ENCODE measurements at regions not wholly inside any gene's neighbourhood (a gene's known extent, or its start where the extent isn't known, plus 50 kb on each side); places are given as distances from the start of the nearest gene placed in this dataset.

GRCh38 chr5:12707560-12707959, 803.3 kb upstream of the CTNND2 start:
- H3K27me3 ChIP-seq, result no peaks in the 10 kb centered on the region
- intact Hi-C loops (cut with DNase I), result no loop called here

DNA sequence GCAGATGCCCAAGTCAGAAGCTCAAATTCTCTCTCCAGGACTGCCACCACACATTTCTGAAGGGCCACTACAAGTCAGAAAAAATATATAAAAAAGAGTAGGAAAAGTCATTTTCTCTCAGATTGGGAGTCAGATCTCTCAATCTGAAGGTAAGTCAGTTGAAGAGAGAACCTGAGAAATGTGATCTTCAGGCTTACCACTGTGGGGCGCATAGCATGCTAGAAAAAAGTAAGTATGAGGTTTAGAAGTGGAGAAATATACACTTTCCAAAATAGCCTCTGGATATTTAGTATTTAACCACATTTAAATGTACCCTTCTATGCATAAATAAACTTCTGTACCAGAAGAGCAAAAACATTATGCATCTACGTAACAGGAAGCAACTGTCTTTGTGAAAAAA, 800.7 kb upstream of the CTNND2 start:
- H3K27me3 ChIP-seq, result no peaks in the 10 kb centered on the region
- no peaks in the 10 kb centered on the region for H3K9me3 ChIP-seq
- no peak for DNase-seq (ENCODE audit: extremely low spot score)
- H3K4me1 ChIP-seq, result no peaks in the 10 kb centered on the region
- intact Hi-C loops (cut with DNase I), result no loop called here
- WGBS, result 65% methylated on average over 2 of the region's 2 CpGs
- H3K27ac ChIP-seq (replicated peaks in 1 of 4), result no peak overlapping the region
- TF ChIP-seq POLR2AphosphoS5 (IDR thresholded peaks at IDR 0.05) (no peak), EP300 (IDR thresholded peaks at IDR 0.05) (no peak), CTCF (IDR thresholded peaks at IDR 0.05) (no peak), POLR2A (IDR thresholded peaks at IDR 0.05; ENCODE audit: low read depth) (no peak)
- no peaks in the 10 kb centered on the region for H3K36me3 ChIP-seq
- H3K4me3 ChIP-seq, result no peak overlapping the region

More at GRCh38 chr5:12707560-12707959, 803.3 kb upstream of the CTNND2 start:
- no peaks in the 10 kb centered on the region for H3K4me1 ChIP-seq
- H3K27ac ChIP-seq (replicated peaks in 1 of 4), result no peak overlapping the region
- TF ChIP-seq CTCF (IDR thresholded peaks at IDR 0.05), result no peak
- no peak for TF ChIP-seq EP300 (IDR thresholded peaks at IDR 0.05)
- no peak for TF ChIP-seq POLR2A (IDR thresholded peaks at IDR 0.05; ENCODE audit: low read depth)
- TF ChIP-seq POLR2AphosphoS5 (IDR thresholded peaks at IDR 0.05), result no peak
- DNase-seq (ENCODE audit: extremely low spot score), result no peak
- H3K4me3 ChIP-seq, result no peak overlapping the region
- no peaks in the 10 kb centered on the region for H3K36me3 ChIP-seq
- no peaks in the 10 kb centered on the region for H3K9me3 ChIP-seq

DNA sequence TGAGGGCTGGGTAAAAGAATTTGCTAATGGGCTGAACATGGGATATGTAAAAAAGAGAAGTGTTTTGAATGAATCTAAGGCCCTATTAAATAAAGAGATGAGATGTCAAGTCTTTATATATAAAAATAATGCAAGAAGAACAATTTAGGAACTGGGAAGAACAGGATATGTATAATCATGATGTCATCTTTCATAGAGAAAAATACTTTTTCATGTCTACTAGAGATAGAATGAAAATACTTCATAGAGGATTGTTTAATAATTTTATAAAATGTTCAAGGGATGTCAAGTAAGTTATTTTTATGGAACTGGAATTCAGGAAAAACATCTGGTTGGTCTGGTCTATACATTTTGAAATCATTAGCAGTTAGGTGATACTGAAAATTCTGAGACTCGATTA, 799.0 kb upstream of the CTNND2 start:
- 82% methylated on average over 1 of the region's 1 CpG for WGBS
- Histone ChIP-seq H3K9me3 (no peaks in the 10 kb centered on the region), H3K4me1 (no peaks in the 10 kb centered on the region), H3K4me3 (no peak overlapping the region), H3K27me3 (no peaks in the 10 kb centered on the region), H3K36me3 (no peaks in the 10 kb centered on the region), H3K27ac (replicated peaks in 1 of 4) (no peak overlapping the region)
- DNase-seq (ENCODE audit: extremely low spot score), result no peak
- TF ChIP-seq EP300 (IDR thresholded peaks at IDR 0.05) (no peak), POLR2A (IDR thresholded peaks at IDR 0.05; ENCODE audit: low read depth) (no peak)
- intact Hi-C loops (cut with DNase I), result no loop called here

GRCh38 chr5:12695651-12696050, 791.4 kb upstream of the CTNND2 start:
- Histone ChIP-seq H3K27ac (replicated peaks in 1 of 4) (no peak overlapping the region), H3K4me3 (no peak overlapping the region), H3K27me3 (no peaks in the 10 kb centered on the region), H3K9me3 (no peaks in the 10 kb centered on the region), H3K4me1 (no peaks in the 10 kb centered on the region), H3K36me3 (no peaks in the 10 kb centered on the region)
- no peak for DNase-seq (ENCODE audit: extremely low spot score)
- intact Hi-C loops (cut with DNase I), result no loop called here
- TF ChIP-seq EP300 (IDR thresholded peaks at IDR 0.05) (no peak), POLR2A (IDR thresholded peaks at IDR 0.05; ENCODE audit: low read depth) (no peak), CTCF (IDR thresholded peaks at IDR 0.05) (no peak), POLR2AphosphoS5 (IDR thresholded peaks at IDR 0.05) (no peak)
- WGBS, result 48% methylated on average over 1 of the region's 1 CpG

DNA sequence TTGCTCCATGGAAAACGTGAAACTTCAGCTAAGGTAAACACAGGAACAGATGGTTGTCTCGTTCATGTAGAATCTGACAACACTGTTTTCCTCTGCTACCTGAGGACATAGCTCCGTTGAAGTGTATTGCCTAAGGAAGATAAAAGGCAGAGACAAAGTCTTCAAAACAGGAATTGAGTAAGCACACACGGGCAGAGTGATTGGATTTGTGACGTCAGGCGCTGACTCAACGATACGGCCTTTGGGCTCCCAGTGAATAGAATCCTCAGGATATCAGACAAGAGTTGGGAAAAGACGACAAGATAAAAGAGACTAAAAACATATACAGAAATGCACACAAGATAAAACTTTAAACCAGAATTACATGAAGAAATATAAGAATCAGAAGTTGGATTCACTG, 787.1 kb upstream of the CTNND2 start:
- Histone ChIP-seq H3K36me3 (no peaks in the 10 kb centered on the region), H3K4me3 (no peak overlapping the region), H3K9me3 (no peaks in the 10 kb centered on the region), H3K27ac (replicated peaks in 1 of 4) (no peak overlapping the region), H3K4me1 (no peaks in the 10 kb centered on the region), H3K27me3 (no peaks in the 10 kb centered on the region)
- intact Hi-C loops (cut with DNase I), result no loop called here
- no peak for DNase-seq (ENCODE audit: extremely low spot score)
- no peak for TF ChIP-seq POLR2A (IDR thresholded peaks at IDR 0.05; ENCODE audit: low read depth)
- TF ChIP-seq POLR2AphosphoS5 (IDR thresholded peaks at IDR 0.05), result no peak
- WGBS, result 56% methylated on average over 9 of the region's 9 CpGs

- H3K9me3 ChIP-seq, result no peaks in the 10 kb centered on the region
- 52% methylated on average over 2 of the region's 2 CpGs for WGBS
- intact Hi-C loops (cut with DNase I), result no loop called here
- TF ChIP-seq EP300 (IDR thresholded peaks at IDR 0.05) (no peak), CTCF (IDR thresholded peaks at IDR 0.05) (no peak), POLR2A (IDR thresholded peaks at IDR 0.05; ENCODE audit: low read depth) (no peak), POLR2AphosphoS5 (IDR thresholded peaks at IDR 0.05) (no peak)
- no peak overlapping the region for H3K4me3 ChIP-seq
- DNase-seq (ENCODE audit: extremely low spot score), result no peak
- no peaks in the 10 kb centered on the region for H3K27me3 ChIP-seq
- H3K4me1 ChIP-seq, result no peaks in the 10 kb centered on the region
- H3K36me3 ChIP-seq, result no peaks in the 10 kb centered on the region
- H3K27ac ChIP-seq (replicated peaks in 1 of 4), result no peak overlapping the region
These were observed 786.1 kb upstream of the CTNND2 start for GRCh38 chr5:12690361-12690760.

Data from esophagus muscularis mucosa (tissue), 4 donors.